Activated naive CD4-positive, alpha-beta T cell treated with anti-CD3 and anti-CD28 coated beads, Interleukin-2, amount 50 U/mL, for 16 hours (primary cell): ENCODE measurements at regions not wholly inside any gene's neighbourhood (a gene's known extent, or its start where the extent isn't known, plus 50 kb on each side); places are given as distances from the start of the nearest gene placed in this dataset.

Experiments used
- DNase-seq: peaks from one replicate; pipeline ENCODE4 v3.0.0-alpha.2; 2020

DNA sequence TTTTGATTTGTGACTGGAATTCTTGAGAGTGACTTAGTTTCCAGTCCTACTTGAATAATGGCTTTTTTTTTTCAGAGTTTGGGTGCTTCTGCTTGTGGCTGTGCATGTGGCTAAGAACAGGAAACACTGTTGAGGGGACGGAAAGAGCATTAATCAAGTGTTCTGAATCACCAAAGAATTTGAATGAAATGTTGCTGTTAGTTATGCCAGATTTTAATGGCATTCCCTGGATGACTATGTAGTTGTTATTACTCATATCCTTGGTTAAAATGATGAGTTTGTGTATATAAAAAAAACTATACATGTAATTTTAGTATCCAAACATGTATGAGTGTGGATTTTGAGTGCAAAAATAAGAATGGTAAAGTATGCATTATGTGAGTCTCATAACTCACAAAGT lies 347.9 kb downstream of the BCAT1 start:
- DNase-seq: no peak

DNA sequence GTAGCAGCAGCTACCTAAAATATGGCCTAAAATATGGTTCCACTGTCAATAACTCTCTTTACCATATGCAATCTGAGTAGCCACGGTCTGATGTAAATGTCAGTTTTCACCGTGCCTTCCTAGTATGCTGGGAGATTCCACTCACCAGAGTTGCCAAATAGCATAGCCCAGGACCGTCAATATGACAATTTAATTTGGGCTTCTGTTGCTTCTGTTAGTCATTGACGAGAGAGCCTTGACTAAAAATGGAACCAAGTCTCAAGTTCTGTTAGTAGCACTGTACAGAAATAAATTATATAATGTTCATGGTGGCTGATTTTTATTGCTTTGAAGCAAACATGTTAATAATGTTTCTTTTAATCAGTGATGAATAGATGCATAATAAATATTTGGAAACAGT lies 348.4 kb downstream of the BCAT1 start:
- no peak for DNase-seq

DNA sequence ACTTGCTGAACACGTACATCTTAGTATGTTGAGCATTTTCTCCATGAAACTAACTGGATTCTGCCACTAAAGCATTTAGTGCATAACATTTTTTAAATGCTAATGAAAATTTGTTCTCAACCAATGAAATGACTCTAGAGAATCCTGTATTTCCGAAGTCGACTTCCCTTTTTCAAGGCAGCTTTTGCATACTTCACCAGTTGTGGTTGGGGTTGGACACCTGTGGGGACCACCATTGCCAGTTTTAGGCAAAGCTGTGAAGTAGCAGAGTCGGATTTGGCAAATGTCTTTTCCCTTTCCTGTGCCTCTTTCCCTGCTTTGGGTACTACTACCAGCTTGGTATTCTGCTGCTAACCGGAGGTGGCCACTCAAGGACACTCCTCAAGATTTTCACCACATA lies 349.2 kb downstream of the BCAT1 start:
- no peak for DNase-seq

DNA sequence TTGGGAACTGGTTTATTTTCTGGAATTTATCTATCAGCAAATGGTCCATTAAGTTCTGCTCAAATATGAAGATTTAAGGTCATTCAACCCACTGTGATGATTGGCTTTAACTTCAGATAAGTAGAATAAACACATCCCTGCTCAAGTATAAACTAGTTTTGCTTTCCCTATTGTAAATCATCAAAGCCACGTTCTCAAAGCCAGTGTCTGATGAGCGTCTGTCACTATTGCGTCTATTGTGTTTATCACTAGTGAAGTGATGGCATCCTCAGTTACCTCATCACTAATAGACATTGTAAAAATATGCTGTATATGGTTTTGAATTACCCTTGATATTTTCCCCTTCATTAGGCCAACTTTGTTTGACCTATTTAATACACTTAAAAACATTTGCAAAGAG lies 351.3 kb downstream of the BCAT1 start:
- DNase-seq: no peak

DNA sequence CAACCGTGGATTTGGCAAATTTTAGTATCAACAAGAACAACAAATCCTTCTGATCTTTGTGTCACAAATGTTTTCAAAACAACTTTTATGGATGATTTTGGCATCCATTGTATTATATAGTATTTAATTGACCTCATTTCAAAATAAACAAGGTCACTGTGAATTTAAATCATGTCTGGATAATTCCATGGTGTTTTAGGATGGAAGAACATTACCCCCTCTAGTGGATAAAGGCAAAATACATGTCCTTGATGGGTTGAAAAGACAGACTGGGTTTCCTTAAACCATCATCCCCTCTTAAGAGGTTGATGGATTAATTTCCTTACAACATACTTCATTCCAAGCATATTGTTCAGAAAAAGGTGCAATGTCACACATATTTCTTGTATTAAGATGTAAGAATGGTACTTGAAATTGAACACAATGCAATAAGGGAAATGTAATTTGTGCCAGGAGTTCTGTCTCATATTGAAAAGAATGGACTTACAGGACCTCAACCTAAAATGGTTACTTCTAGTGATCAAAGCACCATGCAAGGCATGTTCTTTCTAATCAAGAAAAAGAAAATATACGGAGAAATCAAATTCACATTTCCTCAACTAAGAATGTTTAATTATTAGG lies 352.0 kb downstream of the BCAT1 start:
- DNase-seq: no peak

DNA sequence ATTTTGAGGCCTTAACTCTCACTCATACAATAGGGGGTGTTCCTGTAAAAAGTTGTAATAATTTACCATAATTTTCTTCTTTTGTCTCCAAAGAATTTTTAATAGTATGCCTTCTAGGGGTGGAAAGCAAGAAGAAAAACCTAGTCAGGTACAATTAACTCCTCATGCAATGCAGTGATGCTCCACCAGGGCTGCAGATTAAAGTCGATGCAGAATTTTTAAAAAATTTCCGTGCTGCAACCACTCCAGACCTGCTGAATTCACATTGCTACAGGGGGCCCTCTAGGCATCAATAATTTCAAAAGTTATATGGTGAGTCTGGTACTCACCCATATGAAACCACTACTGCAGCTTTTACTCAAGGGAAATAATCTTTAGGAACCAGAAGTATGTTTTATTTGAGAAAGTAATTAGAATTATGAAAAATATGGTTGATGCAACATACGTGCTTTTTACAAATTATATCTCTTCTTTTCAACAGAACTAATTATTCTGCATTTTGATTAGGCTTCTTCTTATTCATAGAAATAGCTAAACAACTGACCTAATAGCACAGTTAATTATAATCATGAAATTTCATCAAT lies 353.2 kb downstream of the BCAT1 start:
- DNase-seq: no peak

DNA sequence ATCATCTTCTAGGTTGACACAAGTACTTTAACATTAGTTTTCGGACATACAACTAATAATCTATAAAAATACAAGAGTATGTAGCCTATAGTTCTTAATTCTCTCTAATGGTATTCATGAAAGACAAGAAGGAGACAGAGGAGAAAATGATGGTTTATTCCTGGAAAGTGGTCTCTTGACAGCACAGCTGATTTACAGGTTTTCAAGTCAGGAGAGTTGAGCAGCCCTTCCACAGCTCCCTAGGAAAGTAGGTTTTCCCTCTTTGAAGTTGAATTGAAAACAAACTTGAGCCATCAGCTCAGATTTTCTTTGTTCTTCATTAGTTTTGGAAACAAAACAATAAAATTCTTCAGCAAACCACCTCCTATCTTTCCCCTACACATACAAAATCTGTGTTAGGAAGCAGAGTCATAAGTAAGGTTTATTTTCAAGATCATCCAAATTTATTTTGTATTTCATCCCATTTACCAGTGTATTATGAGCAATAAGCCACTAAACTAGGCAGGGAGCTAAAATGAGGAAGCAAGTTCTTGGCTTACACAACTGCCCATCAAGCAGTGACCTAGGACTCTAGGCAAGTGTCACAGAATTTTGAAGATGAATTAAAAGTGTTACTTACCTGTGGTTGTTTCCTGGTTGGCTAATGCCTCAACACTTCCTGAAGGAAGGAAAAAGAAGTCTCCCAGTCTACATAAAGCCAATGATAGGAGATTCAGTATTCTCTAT lies 357.0 kb downstream of the BCAT1 start:
- no peak for DNase-seq

DNA sequence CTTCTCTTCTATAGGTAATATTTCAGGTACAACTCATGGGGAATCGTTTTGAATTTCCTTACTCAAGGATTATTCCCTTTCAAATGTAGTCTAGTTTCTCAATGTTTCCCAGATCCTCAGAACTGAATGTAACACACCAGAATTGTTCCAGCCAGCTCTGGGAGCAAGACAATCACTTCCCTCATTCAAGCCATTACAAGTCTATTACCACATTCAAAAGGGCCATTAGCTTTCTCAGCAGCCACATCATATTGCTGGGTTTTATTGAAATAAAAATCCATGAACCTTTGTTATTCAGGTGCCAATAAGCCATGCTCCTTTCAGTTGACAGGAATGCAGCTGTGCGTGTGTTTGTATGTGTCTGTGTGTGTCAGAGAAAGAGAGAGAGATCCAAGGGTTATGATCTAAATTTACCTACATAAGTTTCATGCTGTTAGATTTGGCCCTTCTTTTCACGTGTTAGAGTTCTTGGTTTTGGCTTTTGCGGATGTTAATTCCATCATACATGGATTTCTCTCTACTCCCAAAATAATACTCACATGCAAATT lies 357.7 kb downstream of the BCAT1 start:
- DNase-seq: no peak

DNA sequence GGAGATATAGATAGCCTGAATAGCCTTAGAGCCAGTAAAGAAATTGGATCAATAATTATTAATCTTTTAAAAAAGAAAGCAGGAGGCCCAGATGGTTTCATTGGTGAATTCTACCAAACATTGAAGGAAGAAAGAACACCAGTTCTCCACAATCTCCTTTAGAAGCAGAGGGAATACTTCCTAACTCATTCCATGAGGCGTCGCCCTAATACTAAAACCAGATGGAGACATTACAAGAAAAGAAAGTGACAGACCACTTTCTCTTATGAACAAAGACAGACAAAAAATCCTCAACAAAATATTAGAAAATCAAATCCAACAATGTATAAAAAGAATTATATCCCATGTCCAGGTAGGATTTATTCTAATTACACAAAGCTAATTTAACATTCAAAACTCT lies 362.6 kb downstream of the BCAT1 start:
- no peak for DNase-seq

DNA sequence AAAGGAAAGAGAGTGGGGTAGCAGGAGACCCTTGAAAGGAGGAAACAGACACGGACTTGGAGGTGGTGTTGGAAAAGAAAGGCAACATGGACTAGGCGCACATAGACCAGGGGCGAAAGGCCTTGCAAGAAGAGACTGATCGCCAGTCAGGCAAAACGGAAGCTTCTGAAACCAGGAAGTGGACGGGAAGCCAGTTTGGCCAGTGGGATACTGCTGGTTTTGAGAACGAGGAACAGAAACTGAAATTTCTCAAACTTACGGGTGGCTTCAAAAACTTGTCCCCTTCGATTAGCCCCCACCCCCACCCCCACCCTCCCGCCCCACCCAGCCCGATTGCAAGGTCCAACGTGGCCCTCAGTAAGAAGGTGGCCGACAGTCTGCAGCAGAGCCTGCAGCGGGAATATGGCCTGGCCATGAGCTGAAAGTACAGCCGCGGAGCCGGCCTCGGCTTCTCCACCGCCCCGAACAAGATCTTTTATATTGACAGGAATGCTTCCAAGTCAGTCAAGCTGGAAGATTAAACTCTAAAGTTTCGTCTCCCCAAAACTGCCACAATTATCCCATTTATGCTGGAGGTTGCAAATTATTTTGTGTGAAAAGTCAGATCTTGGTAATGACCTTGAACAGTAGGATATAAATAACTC lies 364.7 kb downstream of the BCAT1 start:
- DNase-seq: no peak

DNA sequence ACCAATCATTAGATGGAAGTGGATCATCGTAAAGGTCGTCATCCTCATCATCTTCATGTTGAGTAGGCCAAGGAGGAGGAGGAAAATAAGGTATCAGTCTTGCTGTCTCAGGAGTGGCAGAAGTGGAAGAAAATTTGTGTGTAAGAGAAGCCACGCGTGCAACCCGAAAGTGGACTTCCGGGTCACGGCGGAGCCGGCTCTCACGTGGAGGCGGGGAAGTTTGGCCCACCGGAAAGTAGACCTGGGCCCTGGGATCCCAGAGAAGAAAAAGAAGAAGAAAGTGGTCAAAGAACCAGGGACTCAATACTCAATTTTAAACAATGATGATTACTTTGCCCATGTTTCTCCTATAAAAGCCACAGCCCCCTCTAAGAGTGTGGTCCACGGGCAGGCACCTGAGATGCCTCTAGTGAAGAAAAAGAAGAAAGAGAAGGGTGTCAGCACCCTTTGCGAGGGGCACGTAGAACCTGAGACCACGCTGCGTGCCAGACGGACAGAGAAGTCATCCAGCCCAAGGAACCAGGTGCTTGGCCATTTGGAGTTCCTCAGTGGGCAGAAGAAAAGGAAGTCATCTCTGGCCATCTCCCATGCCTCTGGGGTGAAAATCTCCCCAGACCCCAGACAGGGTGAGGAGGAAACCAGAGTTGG lies 365.8 kb downstream of the BCAT1 start:
- DNase-seq: no peak

DNA sequence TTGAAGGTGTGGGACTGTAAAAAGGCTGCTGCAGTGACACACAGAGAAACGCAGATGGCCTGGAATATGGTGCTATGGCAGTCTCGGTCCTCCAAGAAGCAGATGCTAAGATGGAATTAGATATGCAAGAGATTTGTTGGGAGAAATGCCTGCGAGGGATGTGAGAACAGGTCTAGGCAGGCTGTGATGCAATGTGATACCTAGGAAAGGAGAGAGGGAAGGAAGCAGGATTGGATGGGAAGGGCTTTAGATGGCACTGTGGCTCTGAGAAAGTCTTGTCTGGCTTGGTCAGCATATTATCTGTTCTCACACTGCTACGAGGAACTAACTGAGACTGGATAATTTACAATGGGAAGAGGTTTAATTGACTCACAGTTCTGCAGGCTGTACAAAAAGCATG lies 374.4 kb downstream of the BCAT1 start:
- DNase-seq: no peak

DNA sequence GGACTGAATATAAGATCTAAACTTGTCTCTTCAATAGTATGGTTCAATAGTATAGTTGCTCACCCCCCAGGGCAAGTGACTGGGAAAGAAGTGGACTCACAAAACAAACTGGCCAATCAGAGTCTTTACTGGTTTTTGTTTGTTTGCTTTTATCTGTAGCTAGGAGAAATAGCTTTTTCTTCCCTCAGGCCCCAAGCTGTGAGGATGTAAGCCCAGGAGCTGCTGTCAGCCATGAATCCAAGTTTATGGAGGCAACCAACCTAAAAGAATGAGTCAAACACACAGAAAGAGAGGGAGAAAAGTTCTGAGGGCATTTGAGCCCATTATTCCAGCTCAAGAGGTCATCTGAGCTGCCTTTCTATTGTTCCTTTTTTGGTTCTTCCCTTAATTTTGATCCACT lies 375.3 kb downstream of the BCAT1 start:
- DNase-seq: no peak

DNA sequence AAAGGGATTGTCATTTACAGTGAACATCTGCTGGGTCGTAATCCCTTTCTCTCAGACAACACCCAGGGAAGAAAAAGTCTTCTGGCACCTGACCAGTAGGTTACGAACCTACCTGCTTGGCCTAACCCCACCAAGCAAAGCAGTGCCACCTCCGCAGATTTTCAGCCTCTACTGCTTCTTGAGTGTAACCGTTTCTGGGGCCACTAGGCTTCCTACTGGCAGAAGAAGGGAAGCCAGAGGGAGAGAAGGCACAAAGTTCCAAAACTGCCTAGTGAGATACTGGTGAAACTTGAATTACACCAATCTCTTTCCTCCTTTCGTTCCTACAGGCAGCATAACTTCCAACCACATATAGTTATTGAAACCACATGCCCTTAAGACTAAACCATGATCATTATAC lies 383.6 kb downstream of the BCAT1 start:
- DNase-seq: no peak

DNA sequence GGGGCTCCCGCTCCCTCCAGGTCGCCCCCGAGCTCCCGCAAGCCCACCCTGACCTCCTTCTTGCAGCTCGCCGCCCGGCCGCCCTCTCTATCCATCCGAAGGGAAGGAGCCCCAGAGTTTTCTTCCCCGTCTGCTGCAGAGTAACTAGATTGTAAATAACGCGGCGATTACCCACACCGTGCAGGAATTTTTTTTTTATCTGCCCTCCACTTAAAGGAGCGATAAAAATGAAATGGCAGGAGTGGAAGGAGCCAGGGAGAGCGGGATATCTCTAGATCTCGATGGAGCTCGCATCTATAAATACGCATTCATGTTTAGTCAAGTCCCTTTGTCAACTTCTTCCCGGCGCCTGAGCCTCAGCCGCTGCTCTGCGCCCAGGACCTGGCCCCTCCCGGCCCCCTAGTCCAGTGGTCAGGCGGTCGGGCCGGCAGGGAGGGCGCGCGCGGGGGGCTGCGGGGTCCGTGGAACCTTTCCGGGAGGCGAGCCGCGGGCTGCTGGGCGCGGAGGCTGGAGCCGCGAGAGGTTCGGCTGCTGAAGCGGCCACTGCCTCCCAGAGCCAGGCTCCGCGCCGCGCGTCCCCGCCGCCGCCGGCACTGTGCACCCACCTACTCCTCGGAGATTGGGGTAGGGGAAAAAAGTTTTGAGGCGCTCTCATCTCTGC lies 386.0 kb downstream of the BCAT1 start:
- DNase-seq: no peak

DNA sequence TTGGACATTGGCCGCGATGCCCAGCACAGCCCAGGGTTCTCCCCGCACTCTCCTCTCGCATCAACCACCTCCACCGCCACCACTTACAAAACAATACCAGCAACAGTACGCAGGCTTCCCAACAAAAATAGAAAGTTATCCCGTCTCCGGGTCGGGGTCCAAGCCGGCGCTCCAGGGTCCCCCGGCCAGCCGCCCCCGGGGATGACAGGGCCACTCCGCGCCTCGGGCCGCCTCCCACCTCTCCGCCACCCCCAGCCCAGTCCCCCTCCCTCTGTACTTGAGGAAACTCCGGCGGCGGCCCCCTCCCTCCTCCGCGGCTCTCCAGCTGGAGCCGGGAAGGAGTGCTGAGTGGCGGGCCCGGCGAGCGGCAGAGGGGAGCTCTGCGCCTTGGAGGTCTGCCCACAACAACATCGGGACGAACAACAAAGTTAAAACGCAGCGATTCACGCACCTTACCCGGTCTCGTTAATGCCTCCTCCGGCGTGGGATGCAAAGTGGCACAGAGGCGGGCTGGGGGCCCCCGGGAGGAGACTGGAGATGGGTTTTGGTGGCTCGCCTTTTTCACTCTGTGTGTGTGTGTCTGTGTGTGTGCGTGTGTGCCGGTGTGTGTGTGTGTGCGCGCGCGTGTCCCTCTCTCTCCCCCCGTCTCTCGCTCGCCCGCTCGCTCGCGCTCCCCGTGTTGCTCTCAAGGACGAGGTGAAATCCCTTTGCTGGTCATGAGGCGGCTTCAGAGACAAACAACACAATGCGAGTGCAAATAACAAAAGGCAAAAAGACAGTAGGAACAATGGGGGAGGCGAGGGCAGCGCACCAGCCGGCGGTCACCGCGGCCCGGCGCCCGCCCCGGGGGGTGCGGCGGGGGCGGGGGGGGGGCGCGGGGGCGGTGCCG lies 386.8 kb downstream of the BCAT1 start:
- DNase-seq: no peak

DNA sequence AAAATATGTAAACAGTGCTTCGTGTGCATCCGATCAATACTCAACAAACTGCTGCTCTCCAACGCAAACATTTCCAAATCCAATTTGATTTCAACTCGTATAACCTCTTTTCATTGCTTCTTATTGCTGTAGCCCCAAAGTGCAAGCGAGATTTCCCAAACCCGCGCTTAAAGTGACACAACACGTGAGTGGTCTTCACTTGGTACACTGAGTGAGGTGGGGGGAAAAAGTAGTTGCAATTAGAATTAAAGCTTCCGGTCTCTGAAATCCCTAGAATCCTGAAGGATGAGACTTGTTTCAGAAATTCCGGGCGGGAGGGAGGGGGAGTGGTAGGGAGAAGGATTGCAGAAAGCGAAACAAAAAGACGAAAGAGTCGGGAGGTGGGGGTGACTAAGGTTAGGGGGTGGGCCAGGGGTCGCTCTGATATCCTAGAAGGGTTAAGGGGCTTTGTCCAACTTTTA lies 387.5 kb downstream of the BCAT1 start:
- DNase-seq: no peak

DNA sequence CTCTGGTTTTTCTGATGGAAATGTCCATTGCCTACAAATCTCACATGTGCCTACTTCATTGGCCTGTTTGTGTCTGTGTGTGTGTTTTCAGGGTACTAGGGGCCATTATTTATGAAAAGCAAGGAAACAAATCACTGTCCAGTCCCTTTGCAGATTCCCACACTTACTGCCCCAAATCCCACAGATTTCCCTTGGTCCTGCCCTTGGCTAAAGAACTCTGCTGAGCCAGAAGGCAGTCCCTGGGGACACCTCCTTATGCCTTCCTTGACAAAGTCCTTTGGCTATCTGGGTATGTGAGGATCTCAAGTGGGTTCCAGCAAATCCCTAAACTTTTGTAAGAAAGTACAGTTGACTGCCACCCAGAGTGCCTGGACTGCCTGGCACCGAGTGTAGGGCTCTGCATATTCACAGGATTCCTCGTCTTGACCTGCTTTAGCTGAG lies 388.1 kb downstream of the BCAT1 start:
- no peak for DNase-seq

DNA sequence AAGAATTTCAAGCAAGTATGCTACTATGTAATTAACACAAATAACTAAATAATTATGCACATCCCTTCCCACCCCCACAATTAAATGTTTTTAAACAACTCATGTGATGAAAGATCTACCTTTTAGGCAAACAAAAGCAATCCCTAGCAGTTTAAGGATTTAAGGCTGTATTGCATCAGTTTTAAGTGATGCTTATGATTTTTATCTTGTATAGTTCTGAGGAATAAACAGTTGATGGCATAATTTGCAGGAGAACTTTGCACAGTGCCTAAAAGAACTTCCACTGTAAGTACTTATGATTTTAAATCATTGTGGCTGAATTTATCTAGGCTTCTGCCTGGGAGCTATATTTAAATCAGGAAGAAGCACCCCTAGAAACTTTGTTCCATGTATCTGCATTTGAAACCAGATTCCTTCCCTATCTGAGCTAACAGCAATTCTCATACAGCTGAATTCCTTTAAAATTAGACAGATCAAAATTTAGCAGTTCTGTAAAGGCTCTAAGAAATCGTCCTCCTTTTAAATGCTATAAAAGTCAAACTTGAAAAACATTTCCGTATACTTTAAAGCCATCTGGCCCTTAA lies 388.6 kb downstream of the BCAT1 start:
- no peak for DNase-seq

DNA sequence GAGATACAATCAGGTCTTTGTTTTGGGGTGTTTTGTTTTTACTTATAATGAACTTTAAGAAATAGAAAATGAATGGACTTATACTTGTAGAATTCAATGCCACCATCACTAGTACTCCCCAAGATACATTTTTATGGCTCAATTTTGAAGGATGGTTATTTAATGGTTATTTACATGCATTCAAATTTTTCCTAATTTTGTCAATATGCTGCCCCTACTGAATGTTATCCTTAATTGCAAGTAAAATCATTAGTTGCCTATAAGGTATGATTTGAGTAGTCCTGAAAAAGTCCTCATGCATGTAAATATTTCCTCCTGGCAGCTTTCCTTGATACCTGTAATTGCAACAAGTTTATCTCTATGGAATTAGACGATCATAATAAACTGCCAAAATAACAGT lies 391.2 kb downstream of the BCAT1 start:
- no peak for DNase-seq

DNA sequence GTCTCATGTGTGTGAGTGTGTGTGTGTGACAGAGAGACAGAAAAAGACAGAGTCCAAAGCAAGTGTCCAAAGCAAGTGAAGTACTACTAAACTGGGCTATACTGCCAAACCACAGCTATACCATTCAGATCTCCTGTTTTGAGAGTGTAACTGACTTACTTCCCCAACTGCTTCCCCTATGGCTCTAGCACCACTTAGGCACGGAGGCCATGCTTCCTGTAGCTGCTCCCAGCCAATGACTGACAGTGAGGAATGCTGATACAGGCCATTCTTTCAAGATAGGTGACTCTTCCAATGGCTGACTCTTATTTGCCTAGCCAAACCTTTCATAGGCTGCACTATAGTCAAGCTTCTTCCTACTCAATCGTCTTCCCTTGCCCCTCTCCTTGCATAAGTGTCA lies 393.2 kb downstream of the BCAT1 start:
- no peak for DNase-seq
